AG04450 (cell line): ENCODE measurements at regions not wholly inside any gene's neighbourhood (a gene's known extent, or its start where the extent isn't known, plus 50 kb on each side); places are given as distances from the start of the nearest gene placed in this dataset.

ENCODE experiments used
- CTCF ChIA-PET: fragments of 300-600, 350-600 bp; formaldehyde crosslinking; extraction: SDS; loops from one replicate; lab custom pipeline; 2022; ENCODE audit warnings: antibody characterized with exemption, inconsistent platforms; lab: Charles Lee
- POLR2A ChIA-PET: fragments of 350-600 bp; formaldehyde crosslinking; extraction: SDS; loops from one replicate; lab custom pipeline; 2021; ENCODE audit warnings: antibody characterized with exemption, inconsistent platforms; lab: Yijun Ruan, JAX
- DNase-seq: peaks from one replicate; pipeline ENCODE4 v3.0.0-alpha.2; 2011; ENCODE audit warnings: low read depth, low spot score
- H3K27ac ChIP-seq: one replicate; pipeline ENCODE4 v1.5.1; 2012; ENCODE audit warnings: low read depth, low read length, control low read depth
- H3K27me3 ChIP-seq: one replicate; pipeline ENCODE4 v1.6.0; 2012; ENCODE audit warnings: low read length; ENCODE audit not compliant: control insufficient read depth, insufficient read depth
- H3K4me3 ChIP-seq: 2 replicates; pipeline ENCODE4 v1.5.1; 2011; ENCODE audit warnings: mild to moderate bottlenecking, low read depth, low read length, control low read depth
- H3K9me3 ChIP-seq: 2 replicates; pipeline ENCODE4 v1.5.1; 2012; ENCODE audit warnings: low read length; ENCODE audit not compliant: control insufficient read depth, insufficient read depth
- CTCF ChIP-seq: IDR thresholded peaks from 2 replicates; pipeline ENCODE4 v1.5.1; 2011; ENCODE audit warnings: low read depth, low read length, control low read depth, inconsistent platforms

GRCh38 chr11:30811226-30811755, 225.1 kb upstream of the MPPED2 start:
- ChIA-PET CTCF (no interaction called here), POLR2A (no interaction called here)
- Histone ChIP-seq H3K9me3 (no peaks in the 10 kb centered on the region), H3K4me3 (no peak overlapping the region), H3K27me3 (no peaks in the 10 kb centered on the region), H3K27ac (no peak overlapping the region)
- DNase-seq: no peak
- no peak for TF ChIP-seq CTCF

GRCh38 chr11:30810116-30810515, 224.0 kb upstream of the MPPED2 start:
- TF ChIP-seq CTCF: no peak
- Histone ChIP-seq H3K9me3 (no peaks in the 10 kb centered on the region), H3K4me3 (no peak overlapping the region), H3K27ac (no peak overlapping the region), H3K27me3 (no peaks in the 10 kb centered on the region)
- ChIA-PET POLR2A (no interaction called here), CTCF (interaction anchor here (0.6 kb wide), 1 partner anchor 289 kb away, joined by 3 read pairs; no protein-coding TSS in a partner anchor)
- no peak for DNase-seq

GRCh38 chr11:30801357-30801756, 215.2 kb upstream of the MPPED2 start:
- DNase-seq: no peak
- TF ChIP-seq CTCF: no peak

GRCh38 chr11:30800904-30801303, 214.8 kb upstream of the MPPED2 start:
- Histone ChIP-seq H3K27me3 (no peaks in the 10 kb centered on the region), H3K4me3 (no peak overlapping the region), H3K9me3 (no peaks in the 10 kb centered on the region), H3K27ac (no peak overlapping the region)
- no peak for DNase-seq
- ChIA-PET POLR2A (no interaction called here), CTCF (no interaction called here)
- TF ChIP-seq CTCF: no peak

More at GRCh38 chr11:30801357-30801756, 215.2 kb upstream of the MPPED2 start:
- no peak overlapping the region for H3K27ac ChIP-seq
- H3K27me3 ChIP-seq: no peaks in the 10 kb centered on the region
- POLR2A ChIA-PET: no interaction called here
- H3K4me3 ChIP-seq: no peak overlapping the region
- no peaks in the 10 kb centered on the region for H3K9me3 ChIP-seq
- CTCF ChIA-PET: no interaction called here

- POLR2A ChIA-PET: no interaction called here
- Histone ChIP-seq H3K27ac (no peak overlapping the region), H3K27me3 (no peaks in the 10 kb centered on the region), H3K4me3 (no peak overlapping the region), H3K9me3 (no peaks in the 10 kb centered on the region)
- CTCF ChIA-PET: no interaction called here
- DNase-seq: no peak
- TF ChIP-seq CTCF: no peak
Observed at GRCh38 chr11:30798547-30799236, 212.5 kb upstream of the MPPED2 start.
